GM12878 (cell line): ENCODE measurements at regions not wholly inside any gene's neighbourhood (a gene's known extent, or its start where the extent isn't known, plus 50 kb on each side); places are given as distances from the start of the nearest gene placed in this dataset.

ENCODE experiments used
- ATAC-seq: fragments of 200-7000 bp; cut with Tn5 transposase; 3 replicates; pipeline ENCODE4 v1.9.1; 2020; ENCODE audit warnings: mild to moderate bottlenecking, moderate library complexity
- BruUV-seq: library from RNA; stranded (reverse); fragments of 400-500 nt; replicated peaks from 2 replicates; lab custom pipeline; 2021; lab: Mats Ljungman, UMichigan
- CTCF ChIA-PET: fragments of 300-600 bp; sonication (Branson Sonifier 250); formaldehyde crosslinking; extraction: SDS; loops from one replicate; lab custom pipeline; 2021; ENCODE audit warnings: inconsistent platforms; lab: Yijun Ruan, JAX
- POLR2A ChIA-PET: fragments of 350-600 bp; formaldehyde crosslinking; extraction: SDS; loops from one replicate; lab custom pipeline; 2021; ENCODE audit warnings: inconsistent platforms; lab: Charles Lee
- RAD21 ChIA-PET: fragments of 300-600 bp; sonication (Branson Sonifier 250); formaldehyde crosslinking; loops from one replicate; lab custom pipeline; 2023; ENCODE audit warnings: antibody characterized with exemption; ENCODE audit not compliant: unreplicated experiment; lab: Charles Lee
- SMC1A ChIA-PET: fragments of 300-600 bp; sonication (Branson Sonifier 250); formaldehyde crosslinking; loops from one replicate; lab custom pipeline; 2023; ENCODE audit not compliant: unreplicated experiment, uncharacterized antibody; lab: Charles Lee
- DNase-seq: peaks from one replicate; pipeline ENCODE4 v3.0.0-alpha.2; 2011; ENCODE audit warnings: low read depth, low spot score
- FAIRE-seq: peaks from 3 replicates; lab custom pipeline; 2011; peaks lifted over from hg19 to GRCh38; lab: Jason Lieb, UNC
- H2AFZ ChIP-seq: 2 replicates; pipeline ENCODE4 v1.6.0; 2011; ENCODE audit warnings: low read depth, low read length, control low read depth; ENCODE audit not compliant: control insufficient read depth
- H3K27ac ChIP-seq: 2 replicates; pipeline ENCODE4 v1.5.1; 2011; ENCODE audit warnings: control low read depth; ENCODE audit not compliant: control insufficient read depth, insufficient read depth
- H3K27me3 ChIP-seq, 2 experiments: replicated peaks in 1 of 2; 2 replicates each; pipeline versions ENCODE4 v1.6.0 to v1.6.1; 2011; ENCODE audit warnings: low read length in 1 of 2; ENCODE audit not compliant: control insufficient read depth in 2 of 2, insufficient read depth in 2 of 2
- H3K36me3 ChIP-seq, 2 experiments: 2 replicates each; pipeline ENCODE4 v1.5.1; 2011; ENCODE audit warnings: low read length in 1 of 2; ENCODE audit not compliant: control insufficient read depth in 2 of 2, insufficient read depth in 2 of 2
- H3K4me1 ChIP-seq: 2 replicates; pipeline ENCODE4 v1.6.1; 2011; ENCODE audit warnings: mild to moderate bottlenecking, low read length, moderate library complexity, mixed read lengths; ENCODE audit not compliant: control insufficient read depth, insufficient read depth
- H3K4me2 ChIP-seq: 2 replicates; pipeline ENCODE4 v1.6.0; 2011; ENCODE audit warnings: control low read depth; ENCODE audit not compliant: control insufficient read depth, insufficient read depth
- H3K4me3 ChIP-seq: fragments of 200-600 bp; sonication (generic); 2 replicates; pipeline ENCODE4 v1.5.1; 2016
- H3K79me2 ChIP-seq: 2 replicates; pipeline ENCODE4 v1.6.0; 2011; ENCODE audit warnings: low read length; ENCODE audit not compliant: control insufficient read depth, insufficient read depth
- H3K9ac ChIP-seq: 2 replicates; pipeline ENCODE4 v1.8.0; 2011; ENCODE audit warnings: low read length, control low read depth, mixed read lengths; ENCODE audit not compliant: control insufficient read depth, insufficient read depth
- H3K9me3 ChIP-seq: replicated peaks from 3 replicates; pipeline ENCODE4 v1.5.1; 2011; ENCODE audit warnings: mild to moderate bottlenecking, low read length; ENCODE audit not compliant: control insufficient read depth, insufficient read depth
- H4K20me1 ChIP-seq: 2 replicates; pipeline ENCODE4 v1.6.0; 2011; ENCODE audit not compliant: control insufficient read depth, insufficient read depth
- KAT2A ChIP-seq: conservative IDR thresholded peaks from 2 replicates; pipeline ENCODE4 v1.6.1; 2011; ENCODE audit warnings: low read depth, low read length; ENCODE audit not compliant: control insufficient read depth
- NFXL1 ChIP-seq: fragments of 450-650 bp; IDR thresholded peaks from 2 replicates; pipeline ENCODE4 v1.6.1; 2017; ENCODE audit warnings: antibody characterized with exemption, mild to moderate bottlenecking, borderline replicate concordance
- RBBP5 ChIP-seq: fragments of 200-600 bp; sonication (generic); conservative IDR thresholded peaks from 2 replicates; pipeline ENCODE4 v1.6.1; 2016
- RUNX3 ChIP-seq: IDR thresholded peaks from 2 replicates; pipeline ENCODE4 v1.6.1; 2012; ENCODE audit warnings: low read length, inconsistent platforms
- SMARCA5 ChIP-seq: fragments of 450-650 bp; IDR thresholded peaks from 2 replicates; pipeline ENCODE4 v1.6.1; 2017; ENCODE audit warnings: mild to moderate bottlenecking
- SP1 ChIP-seq: IDR thresholded peaks from one replicate; pipeline ENCODE4 v1.6.1; 2011; ENCODE audit warnings: low read depth, low read length
- SUZ12 ChIP-seq: fragments of 200-600 bp; sonication (generic); IDR thresholded peaks from one replicate; pipeline ENCODE4 v1.6.1; 2018; ENCODE audit warnings: antibody characterized with exemption, mild to moderate bottlenecking; ENCODE audit not compliant: unreplicated experiment
- ZNF622 ChIP-seq: fragments of 450-650 bp; IDR thresholded peaks from 2 replicates; pipeline ENCODE4 v1.6.1; 2017; ENCODE audit warnings: mild to moderate bottlenecking, inconsistent platforms
- ZNF687 ChIP-seq: fragments of 450-650 bp; IDR thresholded peaks from 2 replicates; pipeline ENCODE4 v1.6.1; 2017; ENCODE audit warnings: mild to moderate bottlenecking, moderate library complexity
- WGBS: methylation state at CpG from one replicate; pipeline ENCODE4 v1.1.6; 2016; ENCODE audit warnings: low lambda C conversion rate; ENCODE audit not compliant: insufficient replicate concordance, insufficient coverage; ENCODE audit errors: missing lambda C conversion rate; 5-methylcytosine and 5-hydroxymethylcytosine counted together
- in situ Hi-C: fragments of 300-500 bp; cut with MboI; formaldehyde crosslinking; loops from 9 replicates; pipeline ENCODE4 v1.14.3; 2018; ENCODE audit warnings: mixed read lengths
- intact Hi-C: fragments of 100-400 bp; cut with micrococcal nuclease; formaldehyde crosslinking; loops from one replicate; pipeline ENCODE4 v1.14.2; 2022; ENCODE audit not compliant: unreplicated experiment
- TF ChIP-seq, protein P1 (sequence below): IDR thresholded peaks from 2 replicates; pipeline ENCODE4 v1.6.1; 2012; ENCODE audit warnings: low read depth, low read length, improper control_type of control experiment
- TF ChIP-seq, protein P2 (sequence below): fragments of 450-650 bp; IDR thresholded peaks from 2 replicates; pipeline ENCODE4 v1.6.1; 2018; ENCODE audit warnings: mild to moderate bottlenecking, low read depth, moderate library complexity; ENCODE audit not compliant: partially characterized antibody
- TF ChIP-seq, protein P3 (sequence below): fragments of 450-650 bp; IDR thresholded peaks from 2 replicates; pipeline ENCODE4 v1.6.1; 2017; ENCODE audit warnings: antibody characterized with exemption, mild to moderate bottlenecking, moderate library complexity

DNA sequence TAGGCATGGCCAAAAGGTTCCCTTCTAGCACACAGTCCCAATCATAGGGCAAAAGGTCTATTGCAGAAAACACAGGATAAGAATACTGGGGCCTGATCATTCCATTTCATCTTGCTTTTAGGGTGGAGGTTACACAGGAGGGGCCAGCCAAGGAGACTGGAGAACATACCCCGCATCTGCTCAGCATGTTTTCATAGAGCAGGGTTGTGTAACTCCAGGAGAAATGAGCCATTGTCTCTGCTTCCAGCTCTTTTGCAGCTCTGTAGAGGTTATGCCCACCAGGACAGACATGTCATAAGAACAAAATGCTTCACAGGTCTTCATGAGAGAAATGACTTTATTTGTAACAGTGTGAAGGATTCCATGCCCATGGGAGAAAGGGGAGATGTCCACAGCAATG, 742.8 kb downstream of the DACH1 start (continued):
- TF ChIP-seq, protein P1, sequence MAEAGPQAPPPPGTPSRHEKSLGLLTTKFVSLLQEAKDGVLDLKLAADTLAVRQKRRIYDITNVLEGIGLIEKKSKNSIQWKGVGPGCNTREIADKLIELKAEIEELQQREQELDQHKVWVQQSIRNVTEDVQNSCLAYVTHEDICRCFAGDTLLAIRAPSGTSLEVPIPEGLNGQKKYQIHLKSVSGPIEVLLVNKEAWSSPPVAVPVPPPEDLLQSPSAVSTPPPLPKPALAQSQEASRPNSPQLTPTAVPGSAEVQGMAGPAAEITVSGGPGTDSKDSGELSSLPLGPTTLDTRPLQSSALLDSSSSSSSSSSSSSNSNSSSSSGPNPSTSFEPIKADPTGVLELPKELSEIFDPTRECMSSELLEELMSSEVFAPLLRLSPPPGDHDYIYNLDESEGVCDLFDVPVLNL: no peak

- RAD21 ChIA-PET: no interaction called here
- in situ Hi-C loops (no loop called here), intact Hi-C loops (no loop called here)
- H3K27ac ChIP-seq: no peak overlapping the region
- no peak overlapping the region for H2AFZ ChIP-seq
- no peak for DNase-seq
- no peaks in the 10 kb centered on the region for H3K79me2 ChIP-seq
- no peak overlapping the region for H3K9ac ChIP-seq
- 63% methylated on average over 6 of the region's 6 CpGs for WGBS
- FAIRE-seq: peak; percentile 52
- no peaks in the 10 kb centered on the region for H4K20me1 ChIP-seq
- CTCF ChIA-PET: no interaction called here
- ATAC-seq: no peak
- H3K9me3 ChIP-seq: no peaks in the 10 kb centered on the region
- H3K27me3 ChIP-seq: no peaks in the 10 kb centered on the region
- H3K4me1 ChIP-seq: no peaks in the 10 kb centered on the region
- no peaks in the 10 kb centered on the region for H3K36me3 ChIP-seq
- no TSS peak for BruUV-seq
- POLR2A ChIA-PET: no interaction called here
- no peak overlapping the region for H3K4me3 ChIP-seq
- SMC1A ChIA-PET: no interaction called here
- H3K4me2 ChIP-seq: no peak overlapping the region
- TF ChIP-seq SP1 (no peak), SMARCA5 (no peak), SUZ12 (no peak), KAT2A (no peak), ZNF622 (no peak), RUNX3 (no peak), RBBP5 (no peak), NFXL1 (no peak), ZNF687 (no peak)
- TF ChIP-seq, protein P2, sequence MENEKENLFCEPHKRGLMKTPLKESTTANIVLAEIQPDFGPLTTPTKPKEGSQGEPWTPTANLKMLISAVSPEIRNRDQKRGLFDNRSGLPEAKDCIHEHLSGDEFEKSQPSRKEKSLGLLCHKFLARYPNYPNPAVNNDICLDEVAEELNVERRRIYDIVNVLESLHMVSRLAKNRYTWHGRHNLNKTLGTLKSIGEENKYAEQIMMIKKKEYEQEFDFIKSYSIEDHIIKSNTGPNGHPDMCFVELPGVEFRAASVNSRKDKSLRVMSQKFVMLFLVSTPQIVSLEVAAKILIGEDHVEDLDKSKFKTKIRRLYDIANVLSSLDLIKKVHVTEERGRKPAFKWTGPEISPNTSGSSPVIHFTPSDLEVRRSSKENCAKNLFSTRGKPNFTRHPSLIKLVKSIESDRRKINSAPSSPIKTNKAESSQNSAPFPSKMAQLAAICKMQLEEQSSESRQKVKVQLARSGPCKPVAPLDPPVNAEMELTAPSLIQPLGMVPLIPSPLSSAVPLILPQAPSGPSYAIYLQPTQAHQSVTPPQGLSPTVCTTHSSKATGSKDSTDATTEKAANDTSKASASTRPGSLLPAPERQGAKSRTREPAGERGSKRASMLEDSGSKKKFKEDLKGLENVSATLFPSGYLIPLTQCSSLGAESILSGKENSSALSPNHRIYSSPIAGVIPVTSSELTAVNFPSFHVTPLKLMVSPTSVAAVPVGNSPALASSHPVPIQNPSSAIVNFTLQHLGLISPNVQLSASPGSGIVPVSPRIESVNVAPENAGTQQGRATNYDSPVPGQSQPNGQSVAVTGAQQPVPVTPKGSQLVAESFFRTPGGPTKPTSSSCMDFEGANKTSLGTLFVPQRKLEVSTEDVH: no peak
- TF ChIP-seq, protein P3, sequence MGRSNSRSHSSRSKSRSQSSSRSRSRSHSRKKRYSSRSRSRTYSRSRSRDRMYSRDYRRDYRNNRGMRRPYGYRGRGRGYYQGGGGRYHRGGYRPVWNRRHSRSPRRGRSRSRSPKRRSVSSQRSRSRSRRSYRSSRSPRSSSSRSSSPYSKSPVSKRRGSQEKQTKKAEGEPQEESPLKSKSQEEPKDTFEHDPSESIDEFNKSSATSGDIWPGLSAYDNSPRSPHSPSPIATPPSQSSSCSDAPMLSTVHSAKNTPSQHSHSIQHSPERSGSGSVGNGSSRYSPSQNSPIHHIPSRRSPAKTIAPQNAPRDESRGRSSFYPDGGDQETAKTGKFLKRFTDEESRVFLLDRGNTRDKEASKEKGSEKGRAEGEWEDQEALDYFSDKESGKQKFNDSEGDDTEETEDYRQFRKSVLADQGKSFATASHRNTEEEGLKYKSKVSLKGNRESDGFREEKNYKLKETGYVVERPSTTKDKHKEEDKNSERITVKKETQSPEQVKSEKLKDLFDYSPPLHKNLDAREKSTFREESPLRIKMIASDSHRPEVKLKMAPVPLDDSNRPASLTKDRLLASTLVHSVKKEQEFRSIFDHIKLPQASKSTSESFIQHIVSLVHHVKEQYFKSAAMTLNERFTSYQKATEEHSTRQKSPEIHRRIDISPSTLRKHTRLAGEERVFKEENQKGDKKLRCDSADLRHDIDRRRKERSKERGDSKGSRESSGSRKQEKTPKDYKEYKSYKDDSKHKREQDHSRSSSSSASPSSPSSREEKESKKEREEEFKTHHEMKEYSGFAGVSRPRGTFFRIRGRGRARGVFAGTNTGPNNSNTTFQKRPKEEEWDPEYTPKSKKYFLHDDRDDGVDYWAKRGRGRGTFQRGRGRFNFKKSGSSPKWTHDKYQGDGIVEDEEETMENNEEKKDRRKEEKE: no peak
Observed at GRCh38 chr13:71118779-71119364, 748.1 kb downstream of the DACH1 start.
